K562 (cell line): ENCODE measurements at regions not wholly inside any gene's neighbourhood (a gene's known extent, or its start where the extent isn't known, plus 50 kb on each side); places are given as distances from the start of the nearest gene placed in this dataset.

Source experiments
- ATAC-seq: fragments of 200-7000 bp; cut with Tn5 transposase; 3 replicates; pipeline ENCODE4 v1.9.1; 2020; ENCODE audit warnings: moderate library complexity
- BruUV-seq: library from RNA; stranded (reverse); fragments of 400-500 nt; replicated peaks from 2 replicates; lab custom pipeline; 2021; lab: Mats Ljungman, UMichigan
- CTCF ChIA-PET: fragments of 300-600 bp; formaldehyde crosslinking; extraction: SDS; loops from one replicate; lab custom pipeline; 2021; ENCODE audit warnings: low intra/inter-chr PET ratio; lab: Yijun Ruan, JAX
- POLR2A ChIA-PET: fragments of 300-600, 350-650 bp; sonication (Branson Sonifier 250); formaldehyde crosslinking; extraction: SDS; loops from one replicate; lab custom pipeline; 2021; ENCODE audit warnings: antibody characterized with exemption, inconsistent platforms; lab: Yijun Ruan, JAX
- DNase-seq, 4 experiments: peaks; one replicate each; pipeline versions ENCODE4 v3.0.0 to v3.0.0-alpha.2; 2011 to 2018; ENCODE audit warnings: low spot score in 3 of 4, mixed read lengths in 3 of 4; ENCODE audit errors: extremely low read depth in 1 of 4
- FAIRE-seq: peaks from 2 replicates; lab custom pipeline; 2011; peaks lifted over from hg19 to GRCh38; lab: Jason Lieb, UNC
- H2AFZ ChIP-seq: 2 replicates; pipeline ENCODE4 v1.6.0; 2011; ENCODE audit warnings: low read depth, low read length, control low read depth, inconsistent platforms
- H3K27ac ChIP-seq: fragments of 200-600 bp; 3 replicates; pipeline ENCODE4 v1.8.0; 2011; ENCODE audit warnings: low read depth, mild to moderate bottlenecking, control low read depth, inconsistent platforms, low read length, moderate library complexity, mixed read lengths; ENCODE audit errors: extremely low read depth
- H3K27me3 ChIP-seq, 2 experiments: fragments of 300-600 bp in 1 of 2; 2 replicates in 1 of 2; 3 replicates in 1 of 2; pipeline versions ENCODE4 v1.6.0 to v1.8.0; 2011; ENCODE audit warnings: inconsistent platforms in 2 of 2, low read length in 2 of 2, mild to moderate bottlenecking in 1 of 2, mixed read lengths in 1 of 2, moderate library complexity in 1 of 2; ENCODE audit not compliant: control insufficient read depth in 2 of 2, insufficient read depth in 2 of 2
- H3K36me3 ChIP-seq: fragments of 300-600 bp; 3 replicates; pipeline ENCODE4 v1.8.0; 2011; ENCODE audit warnings: mild to moderate bottlenecking, low read length, inconsistent platforms; ENCODE audit not compliant: control insufficient read depth, insufficient read depth
- H3K4me1 ChIP-seq, 2 experiments: fragments of 200-600 bp in 1 of 2; replicated peaks in 1 of 2; 2 replicates in 1 of 2; 3 replicates in 1 of 2; pipeline versions ENCODE4 v1.5.1 to v1.8.0; 2011; ENCODE audit warnings: inconsistent platforms in 2 of 2, low read length in 2 of 2, mild to moderate bottlenecking in 1 of 2, mixed read lengths in 1 of 2, moderate library complexity in 1 of 2; ENCODE audit not compliant: control insufficient read depth in 2 of 2, insufficient read depth in 2 of 2
- H3K4me2 ChIP-seq: 2 replicates; pipeline ENCODE4 v1.6.1; 2011; ENCODE audit warnings: low read length, control low read depth, inconsistent platforms, mixed read lengths; ENCODE audit not compliant: insufficient read depth
- H3K4me3 ChIP-seq: fragments of 200-600 bp; sonication (generic), shearing (Covaris generic); 2 replicates; pipeline ENCODE4 v1.5.1; 2016; ENCODE audit warnings: control low read depth, inconsistent platforms
- H3K79me2 ChIP-seq: fragments of 200-600 bp; 3 replicates; pipeline ENCODE4 v1.8.0; 2011; ENCODE audit warnings: low read length, inconsistent platforms; ENCODE audit not compliant: control insufficient read depth, insufficient read depth
- H3K9ac ChIP-seq, 2 experiments: 2 replicates each; pipeline versions ENCODE4 v1.6.0 to v1.6.1; 2011; ENCODE audit warnings: low read depth in 2 of 2, low read length in 2 of 2, control low read depth in 1 of 2, inconsistent platforms in 1 of 2, mild to moderate bottlenecking in 1 of 2, mixed read lengths in 1 of 2; ENCODE audit not compliant: insufficient read depth in 1 of 2
- H3K9me1 ChIP-seq: one replicate; pipeline ENCODE4 v1.6.0; 2011; ENCODE audit warnings: inconsistent platforms, mild to moderate bottlenecking, low read length, moderate library complexity; ENCODE audit not compliant: control insufficient read depth, insufficient read depth
- H3K9me3 ChIP-seq: replicated peaks from 2 replicates; pipeline ENCODE4 v1.5.1; 2011; ENCODE audit warnings: low read depth, low read length, inconsistent platforms; ENCODE audit not compliant: control insufficient read depth, insufficient read depth
- H4K20me1 ChIP-seq: replicated peaks from 2 replicates; pipeline ENCODE4 v1.6.1; 2011; ENCODE audit warnings: low read length, inconsistent platforms, mixed read lengths; ENCODE audit not compliant: control insufficient read depth, insufficient read depth
- CREB5 ChIP-seq: fragments of 250-450 bp; sonication (Bioruptor Pico); IDR thresholded peaks from 2 replicates; pipeline ENCODE4 v1.5.0; 2020; ENCODE audit warnings: mild to moderate bottlenecking
- CXXC5 ChIP-seq: fragments of 250-450 bp; sonication (Bioruptor Pico); IDR thresholded peaks from 2 replicates; pipeline ENCODE4 v1.8.0; 2022; ENCODE audit warnings: inconsistent platforms, mild to moderate bottlenecking, moderate library complexity
- MCM7 ChIP-seq, 2 experiments: fragments of 450-650 bp; IDR thresholded peaks; 2 replicates each; pipeline ENCODE4 v1.6.1; 2016 to 2018
- RNF2 ChIP-seq: sonication (generic); IDR thresholded peaks from 2 replicates; pipeline ENCODE4 v1.6.1; 2016
- RREB1 ChIP-seq: fragments of 250-450 bp; sonication (Bioruptor Pico); IDR thresholded peaks from 2 replicates; pipeline ENCODE4 v1.4.0; 2020
- TRIM25 ChIP-seq: fragments of 450-650 bp; IDR thresholded peaks from 2 replicates; pipeline ENCODE4 v1.7.0; 2016; ENCODE audit warnings: borderline replicate concordance
- ZNF140 ChIP-seq: fragments of 250-450 bp; sonication (Bioruptor Pico); IDR thresholded peaks from 2 replicates; pipeline ENCODE4 v1.8.0; 2021; ENCODE audit warnings: moderate library complexity, mild to moderate bottlenecking, inconsistent platforms
- ZNF212 ChIP-seq: fragments of 450-650 bp; formaldehyde crosslinking; IDR thresholded peaks from 2 replicates; pipeline ENCODE4 v1.4.0; 2020; ENCODE audit warnings: mild to moderate bottlenecking
- ZNF431 ChIP-seq: sonication (generic); formaldehyde crosslinking; IDR thresholded peaks from 2 replicates; pipeline ENCODE4 v1.8.0; 2022; ENCODE audit warnings: mild to moderate bottlenecking, missing genetic modification reagents
- WGBS: fragments of 100-300 bp; shearing (Covaris generic); methylation state at CpG from one replicate; pipeline ENCODE4 v1.1.6; 2016; ENCODE audit warnings: low coverage, mixed read lengths; ENCODE audit not compliant: insufficient coverage; ENCODE audit errors: missing lambda C conversion rate; 5-methylcytosine and 5-hydroxymethylcytosine counted together
- in situ Hi-C: fragments of 300-500 bp; cut with MboI; formaldehyde crosslinking; loops from 4 replicates; pipeline ENCODE4 v1.15.0; 2018; ENCODE audit warnings: inconsistent platforms, mixed read lengths
- intact Hi-C: fragments of 100-400 bp; cut with micrococcal nuclease; formaldehyde crosslinking; loops from 2 replicates; pipeline ENCODE4 v1.14.2; 2022

GRCh38 chr2:35989040-35989439 lies 366.5 kb upstream of the CRIM1 start:
- no peaks in the 10 kb centered on the region for H3K36me3 ChIP-seq
- no peak overlapping the region for H3K4me2 ChIP-seq
- FAIRE-seq, result no peak
- no peak for TF ChIP-seq TRIM25
- no peaks in the 10 kb centered on the region for H3K4me1 ChIP-seq
- in situ Hi-C loops (no loop called here), intact Hi-C loops (no loop called here)
- H3K4me3 ChIP-seq, result no peak overlapping the region
- ATAC-seq, result no peak
- no peaks in the 10 kb centered on the region for H3K9me1 ChIP-seq
- H3K27ac ChIP-seq, result no peak overlapping the region
- CTCF ChIA-PET, result no interaction called here
- BruUV-seq, result no TSS peak
- no peaks in the 10 kb centered on the region for H4K20me1 ChIP-seq
- H3K79me2 ChIP-seq, result no peaks in the 10 kb centered on the region
- H3K9ac ChIP-seq, result no peak overlapping the region
- H2AFZ ChIP-seq, result no peak overlapping the region
- no peaks in the 10 kb centered on the region for H3K27me3 ChIP-seq
- no peaks in the 10 kb centered on the region for H3K9me3 ChIP-seq
- DNase-seq, result no peak
- POLR2A ChIA-PET, result interaction anchor here (0.5 kb wide), 1 partner anchor 10 kb away, joined by 4 read pairs; no protein-coding TSS in a partner anchor

GRCh38 chr2:35986871-35987270 lies 368.7 kb upstream of the CRIM1 start:
- CTCF ChIA-PET, result no interaction called here
- no peaks in the 10 kb centered on the region for H3K36me3 ChIP-seq
- H3K4me2 ChIP-seq, result no peak overlapping the region
- no peaks in the 10 kb centered on the region for H4K20me1 ChIP-seq
- no peak overlapping the region for H2AFZ ChIP-seq
- H3K4me3 ChIP-seq, result no peak overlapping the region
- in situ Hi-C loops (no loop called here), intact Hi-C loops (no loop called here)
- DNase-seq (no peak), ATAC-seq (no peak), FAIRE-seq (no peak)
- H3K9ac ChIP-seq, result no peak overlapping the region
- no peaks in the 10 kb centered on the region for H3K4me1 ChIP-seq
- POLR2A ChIA-PET, result no interaction called here
- H3K27me3 ChIP-seq, result no peaks in the 10 kb centered on the region
- no peaks in the 10 kb centered on the region for H3K9me1 ChIP-seq
- no peaks in the 10 kb centered on the region for H3K9me3 ChIP-seq
- no peak overlapping the region for H3K27ac ChIP-seq
- BruUV-seq, result no TSS peak
- 0% methylated on average over 2 of the region's 2 CpGs for WGBS
- no peaks in the 10 kb centered on the region for H3K79me2 ChIP-seq
- TF ChIP-seq RNF2 (no peak), MCM7 (IDR thresholded peaks at IDR 0.05) (no peak), RREB1 (CRISPR knock-in tag) (no peak), CREB5 (CRISPR knock-in tag) (no peak), ZNF431 (CRISPR knock-in tag) (no peak), ZNF140 (CRISPR knock-in tag) (no peak), CXXC5 (no peak), ZNF212 (CRISPR knock-in tag) (no peak)
